Inflammatory macrophage (primary cell): ENCODE measurements at regions not wholly inside any gene's neighbourhood (a gene's known extent, or its start where the extent isn't known, plus 50 kb on each side); places are given as distances from the start of the nearest gene placed in this dataset.

ENCODE experiments used
- DNase-seq, 2 donors: peaks; one replicate each; pipeline ENCODE4 v3.0.0-alpha.2; 2020 to 2022

- DNase-seq: no peak
Observed at GRCh38 chr5:98464737-98465330, 308.6 kb upstream of the RGMB start.

DNA sequence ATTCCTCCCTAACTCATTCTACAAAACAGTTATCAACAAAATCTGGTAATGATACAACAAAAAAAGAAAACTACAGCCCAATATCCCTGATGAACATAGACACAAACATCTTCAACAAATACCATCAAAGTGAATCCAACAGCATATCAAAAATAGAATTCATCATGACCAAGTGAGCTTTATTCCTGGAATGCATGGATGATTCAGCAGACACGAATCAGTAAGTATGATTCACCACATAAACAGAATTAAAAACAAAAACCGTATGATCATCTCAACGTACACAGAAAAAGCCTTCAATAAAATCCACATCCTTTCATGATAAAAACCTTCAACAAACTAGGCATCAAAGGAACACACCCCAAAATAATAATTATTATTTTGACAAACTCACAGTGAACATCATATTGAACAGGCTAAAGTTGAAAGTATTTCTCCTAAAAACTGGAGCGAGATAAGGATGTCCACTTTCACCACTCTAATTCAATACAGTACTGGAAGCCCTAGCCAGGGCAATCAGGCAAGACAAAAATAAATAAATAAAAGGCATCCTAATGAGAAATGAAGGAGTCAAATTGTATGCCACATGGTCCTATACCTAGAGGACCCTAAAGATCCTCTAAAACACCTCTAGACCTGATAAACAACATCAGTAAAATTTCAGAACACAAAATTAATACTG, 305.1 kb upstream of the RGMB start:
- no peak for DNase-seq

GRCh38 chr5:98470747-98471146, 302.7 kb upstream of the RGMB start:
- DNase-seq: no peak

DNA sequence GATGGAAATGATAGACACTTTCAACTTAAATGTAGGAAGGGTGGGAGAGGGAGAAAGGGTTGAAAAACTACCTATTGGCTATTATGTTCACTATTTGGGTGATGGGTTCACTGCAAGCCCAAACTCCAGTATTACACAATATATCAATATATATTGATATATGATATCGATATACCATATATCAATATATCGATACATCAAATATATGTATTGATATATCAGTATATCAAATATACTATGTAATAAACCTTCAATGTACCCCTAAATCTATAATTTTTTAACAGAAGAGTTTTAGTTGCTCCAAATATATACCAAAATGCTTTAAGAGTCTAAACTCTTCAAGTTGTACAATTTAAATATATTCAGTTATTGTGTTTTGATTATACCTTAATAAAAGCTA, 302.0 kb upstream of the RGMB start:
- DNase-seq: no peak

GRCh38 chr5:98474216-98474615, 299.2 kb upstream of the RGMB start:
- DNase-seq: no peak

- no peak for DNase-seq
Observed at GRCh38 chr5:98474782-98475181, 298.7 kb upstream of the RGMB start.

- DNase-seq: no peak
Observed at GRCh38 chr5:98482321-98483300, 290.9 kb upstream of the RGMB start.

- no peak for DNase-seq
Observed at GRCh38 chr5:98483301-98483685, 290.2 kb upstream of the RGMB start.

GRCh38 chr5:98489021-98489420, 284.4 kb upstream of the RGMB start:
- no peak for DNase-seq

- no peak for DNase-seq
Observed at GRCh38 chr5:98490348-98490747, 283.1 kb upstream of the RGMB start.

DNA sequence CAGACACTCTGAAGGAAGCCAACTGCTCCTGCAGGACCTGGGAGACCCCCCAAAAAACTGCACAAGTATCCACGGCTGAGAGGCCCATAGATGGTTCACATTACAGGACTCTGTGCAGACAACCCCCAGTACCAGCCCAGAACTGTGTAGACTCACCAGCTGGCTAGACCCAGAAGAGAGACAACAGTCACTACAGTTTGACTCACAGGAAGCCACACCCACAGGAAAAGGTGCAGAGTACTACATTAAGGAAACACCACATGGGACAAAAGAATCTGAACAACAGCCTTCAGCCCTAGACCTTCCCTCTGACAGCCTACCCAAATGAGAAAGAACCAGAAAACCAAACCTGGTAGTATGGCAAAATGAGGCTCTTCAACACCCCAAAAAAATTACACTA, 281.2 kb upstream of the RGMB start:
- no peak for DNase-seq

DNA sequence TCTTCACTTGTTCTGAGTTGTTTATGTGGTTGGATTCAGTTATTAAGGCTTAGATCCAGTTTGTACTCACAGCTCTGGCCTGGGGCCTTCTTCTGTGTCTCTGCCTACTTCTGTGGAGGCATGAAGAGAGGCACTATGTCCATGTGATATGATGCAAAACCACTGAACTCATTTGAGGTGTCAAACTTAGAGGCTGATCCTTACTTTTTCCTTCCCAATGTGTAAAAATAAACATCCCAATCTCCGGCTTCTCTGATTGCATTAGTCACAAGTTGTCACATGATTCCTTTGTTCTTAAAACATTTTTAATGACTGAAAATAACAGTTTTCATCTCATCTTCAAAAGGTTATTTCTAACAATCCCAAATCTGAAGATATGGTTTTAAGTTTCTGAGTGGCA, 276.0 kb upstream of the RGMB start:
- no peak for DNase-seq

- no peak for DNase-seq
Observed at GRCh38 chr5:98498028-98498427, 275.4 kb upstream of the RGMB start.

DNA sequence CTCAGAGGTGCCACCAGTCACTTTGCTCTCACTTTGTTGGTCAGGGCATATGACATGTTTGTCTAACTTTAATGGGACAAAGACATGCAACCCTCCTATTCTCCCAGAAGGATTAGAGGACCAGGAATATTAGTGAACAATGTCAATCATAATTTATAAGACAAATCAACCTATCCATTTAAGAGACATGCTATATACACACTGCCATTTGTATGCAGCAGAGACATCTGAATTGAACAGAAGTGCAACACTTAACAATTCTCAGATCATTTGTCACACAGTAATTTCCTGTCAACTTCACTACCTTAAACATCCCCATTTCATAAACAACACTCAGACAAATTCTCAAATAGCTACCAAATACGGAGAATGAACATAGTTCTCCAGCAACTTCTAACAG, 273.6 kb upstream of the RGMB start:
- no peak for DNase-seq

- no peak for DNase-seq
Observed at GRCh38 chr5:98500811-98501210, 272.7 kb upstream of the RGMB start.

GRCh38 chr5:98503616-98504015, 269.8 kb upstream of the RGMB start:
- no peak for DNase-seq

DNA sequence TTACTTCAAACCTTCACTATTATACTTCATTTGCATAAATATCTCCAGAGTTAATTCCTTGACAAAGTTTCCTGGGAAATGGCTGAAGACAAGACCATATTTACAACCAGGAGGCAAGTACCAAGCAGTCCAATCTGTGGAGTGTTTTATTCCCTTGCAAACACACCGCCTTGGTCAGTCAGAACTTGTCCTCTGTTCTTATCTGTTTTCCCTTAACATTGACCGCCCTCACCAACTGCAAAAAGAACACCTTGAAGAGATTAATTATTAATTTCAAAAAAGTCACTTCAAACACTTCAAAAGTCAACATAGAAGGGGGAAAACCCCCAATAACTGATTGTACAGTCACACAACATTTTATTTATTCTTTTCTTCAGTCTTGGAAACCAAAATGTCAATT, 269.0 kb upstream of the RGMB start:
- DNase-seq: no peak

DNA sequence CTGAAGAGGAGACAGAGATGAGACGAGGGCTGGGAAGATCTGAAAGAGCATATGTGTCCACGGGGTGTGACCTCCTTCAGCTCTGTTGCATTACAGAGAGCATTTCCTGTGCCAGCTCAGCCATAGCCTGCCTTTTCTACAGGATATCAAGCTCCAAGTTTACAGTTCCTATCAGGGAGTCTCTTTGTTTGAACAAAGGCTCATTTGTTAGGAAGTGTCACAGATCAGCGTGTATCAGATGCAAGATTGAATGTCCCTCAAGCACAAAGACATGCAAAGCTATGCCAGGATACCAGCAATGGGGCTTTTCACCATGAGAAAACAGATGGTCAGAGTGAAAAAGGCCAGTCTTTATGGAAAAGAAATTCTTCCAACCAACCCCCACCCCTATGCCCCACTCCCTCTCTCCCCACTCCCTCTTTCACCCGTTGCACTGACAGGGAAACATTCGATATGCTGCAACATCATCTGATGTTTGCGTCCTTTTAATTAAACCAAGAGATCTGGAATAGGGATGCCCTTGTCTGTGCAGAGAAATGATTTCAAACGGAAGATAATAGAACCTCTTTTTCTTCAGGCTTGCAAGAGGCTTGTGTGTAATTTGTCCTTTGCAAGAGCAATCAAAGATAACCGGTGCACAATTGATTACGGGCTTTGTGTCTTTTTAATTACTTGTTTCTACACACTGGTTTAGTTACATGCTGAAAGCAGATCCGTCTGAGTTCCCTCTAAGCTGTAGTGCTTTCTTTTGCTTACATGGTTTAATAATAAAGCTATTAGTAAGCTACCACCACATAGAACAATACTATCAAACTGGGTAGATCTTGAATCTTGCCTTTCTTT, 263.1 kb upstream of the RGMB start:
- no peak for DNase-seq

- no peak for DNase-seq
Observed at GRCh38 chr5:98513380-98513779, 260.1 kb upstream of the RGMB start.

GRCh38 chr5:98514215-98514614, 259.2 kb upstream of the RGMB start:
- no peak for DNase-seq

DNA sequence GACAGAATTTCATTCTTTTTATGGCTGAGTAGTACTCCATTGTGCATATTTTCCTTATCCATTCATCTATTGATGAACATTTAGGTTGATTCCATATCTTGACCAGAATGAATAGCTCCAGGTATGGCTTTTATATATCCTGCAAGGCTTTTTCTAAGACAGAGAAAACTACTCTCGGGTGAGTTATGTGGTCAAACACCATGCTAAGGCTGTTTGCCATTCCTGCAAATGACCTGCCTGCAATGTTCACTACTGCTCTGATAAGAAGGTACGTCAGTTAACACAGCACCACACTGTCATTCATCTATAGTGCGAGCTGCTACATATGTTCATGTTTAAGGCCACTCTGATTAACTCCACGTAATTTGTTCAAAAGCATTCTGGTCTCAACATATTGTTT, 256.8 kb upstream of the RGMB start:
- no peak for DNase-seq

GRCh38 chr5:98517560-98518366, 255.7 kb upstream of the RGMB start:
- DNase-seq: no peak
